Progenitor cell of endocrine pancreas (in vitro differentiated cells): ENCODE measurements at regions not wholly inside any gene's neighbourhood (a gene's known extent, or its start where the extent isn't known, plus 50 kb on each side); places are given as distances from the start of the nearest gene placed in this dataset.

ENCODE experiments used
- DNase-seq: peaks from one replicate; pipeline ENCODE4 v3.0.0; 2021; ENCODE audit warnings: low spot score; ENCODE audit not compliant: unreplicated experiment
- H3K27ac Mint-ChIP-seq: 2 replicates; pipeline ENCODE4 v1.8.0; 2021; ENCODE audit warnings: mild to moderate bottlenecking, moderate library complexity, mixed read lengths
- H3K27me3 Mint-ChIP-seq: 2 replicates; pipeline ENCODE4 v1.8.0; 2021; ENCODE audit warnings: mixed read lengths
- H3K36me3 Mint-ChIP-seq: 2 replicates; pipeline ENCODE4 v1.8.0; 2022; ENCODE audit warnings: mixed read lengths; ENCODE audit not compliant: insufficient read depth
- H3K4me1 Mint-ChIP-seq: 2 replicates; pipeline ENCODE4 v1.8.0; 2021; ENCODE audit warnings: low read depth, mixed read lengths
- H3K4me3 Mint-ChIP-seq: 2 replicates; pipeline ENCODE4 v1.8.0; 2021; ENCODE audit warnings: low read depth, mild to moderate bottlenecking, moderate library complexity, mixed read lengths
- H3K9me3 Mint-ChIP-seq: 2 replicates; pipeline ENCODE4 v1.8.0; 2021; ENCODE audit warnings: low read depth, mixed read lengths
- TF ChIP-seq, protein P1 (sequence below): fragments of 200-600 bp; sonication (generic); IDR thresholded peaks from one replicate; pipeline ENCODE4 v1.5.0; 2021; ENCODE audit warnings: antibody characterized with exemption, mild to moderate bottlenecking; ENCODE audit not compliant: unreplicated experiment

DNA sequence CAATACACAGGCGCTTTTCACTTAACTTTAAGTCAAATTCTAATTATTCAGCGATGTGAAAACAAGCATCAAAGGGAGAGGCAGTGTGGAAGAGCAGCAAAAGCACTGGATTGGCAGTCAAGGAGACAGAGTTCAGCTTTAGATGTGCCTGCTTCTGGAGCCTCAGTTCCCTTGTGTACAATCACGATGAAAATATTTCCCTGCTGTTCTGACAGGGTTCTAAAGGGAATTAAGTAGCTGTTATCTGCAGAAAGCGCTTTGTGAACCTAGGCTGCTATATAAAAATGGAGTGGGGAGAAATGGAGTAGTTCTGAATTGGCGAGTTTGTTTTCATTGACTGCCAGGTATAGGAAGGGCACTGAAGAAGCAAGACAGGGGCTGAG lies 237.8 kb upstream of the SP8 start:
- no peak for DNase-seq
- no peaks in the 10 kb centered on the region for H3K36me3 Mint-ChIP-seq
- H3K4me3 Mint-ChIP-seq, result no peak overlapping the region
- no peak overlapping the region for H3K27ac Mint-ChIP-seq
- H3K9me3 Mint-ChIP-seq, result no peaks in the 10 kb centered on the region
- TF ChIP-seq, protein P1, sequence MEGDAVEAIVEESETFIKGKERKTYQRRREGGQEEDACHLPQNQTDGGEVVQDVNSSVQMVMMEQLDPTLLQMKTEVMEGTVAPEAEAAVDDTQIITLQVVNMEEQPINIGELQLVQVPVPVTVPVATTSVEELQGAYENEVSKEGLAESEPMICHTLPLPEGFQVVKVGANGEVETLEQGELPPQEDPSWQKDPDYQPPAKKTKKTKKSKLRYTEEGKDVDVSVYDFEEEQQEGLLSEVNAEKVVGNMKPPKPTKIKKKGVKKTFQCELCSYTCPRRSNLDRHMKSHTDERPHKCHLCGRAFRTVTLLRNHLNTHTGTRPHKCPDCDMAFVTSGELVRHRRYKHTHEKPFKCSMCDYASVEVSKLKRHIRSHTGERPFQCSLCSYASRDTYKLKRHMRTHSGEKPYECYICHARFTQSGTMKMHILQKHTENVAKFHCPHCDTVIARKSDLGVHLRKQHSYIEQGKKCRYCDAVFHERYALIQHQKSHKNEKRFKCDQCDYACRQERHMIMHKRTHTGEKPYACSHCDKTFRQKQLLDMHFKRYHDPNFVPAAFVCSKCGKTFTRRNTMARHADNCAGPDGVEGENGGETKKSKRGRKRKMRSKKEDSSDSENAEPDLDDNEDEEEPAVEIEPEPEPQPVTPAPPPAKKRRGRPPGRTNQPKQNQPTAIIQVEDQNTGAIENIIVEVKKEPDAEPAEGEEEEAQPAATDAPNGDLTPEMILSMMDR, result no peak
- H3K4me1 Mint-ChIP-seq, result no peaks in the 10 kb centered on the region
- H3K27me3 Mint-ChIP-seq, result peaks cover 11% of the 10 kb centered on the region

DNA sequence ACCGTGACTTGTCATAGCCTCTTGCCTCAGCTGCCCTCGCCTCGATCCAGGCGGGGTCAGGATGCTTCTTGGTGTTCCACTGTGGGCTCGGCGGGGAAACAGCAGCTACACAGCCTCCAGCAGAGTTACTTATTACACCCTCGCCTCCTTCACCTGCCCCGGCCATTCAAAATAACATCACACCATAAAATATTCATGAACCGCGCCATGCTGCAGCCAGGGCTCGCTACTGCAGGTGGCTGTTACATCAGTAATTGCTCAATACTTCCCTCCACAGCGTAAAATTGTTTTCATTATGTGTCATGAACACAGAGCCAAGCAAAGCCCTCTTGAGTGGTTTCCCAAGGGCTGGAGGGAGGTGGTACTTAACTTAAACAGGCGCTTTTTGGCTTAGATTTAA lies 241.5 kb upstream of the SP8 start:
- no peak overlapping the region for H3K4me3 Mint-ChIP-seq
- TF ChIP-seq, protein P1, result no peak
- DNase-seq, result no peak
- peaks cover 14% of the 10 kb centered on the region for H3K27me3 Mint-ChIP-seq
- no peaks in the 10 kb centered on the region for H3K9me3 Mint-ChIP-seq
- no peak overlapping the region for H3K27ac Mint-ChIP-seq
- H3K36me3 Mint-ChIP-seq, result no peaks in the 10 kb centered on the region
- no peaks in the 10 kb centered on the region for H3K4me1 Mint-ChIP-seq

DNA sequence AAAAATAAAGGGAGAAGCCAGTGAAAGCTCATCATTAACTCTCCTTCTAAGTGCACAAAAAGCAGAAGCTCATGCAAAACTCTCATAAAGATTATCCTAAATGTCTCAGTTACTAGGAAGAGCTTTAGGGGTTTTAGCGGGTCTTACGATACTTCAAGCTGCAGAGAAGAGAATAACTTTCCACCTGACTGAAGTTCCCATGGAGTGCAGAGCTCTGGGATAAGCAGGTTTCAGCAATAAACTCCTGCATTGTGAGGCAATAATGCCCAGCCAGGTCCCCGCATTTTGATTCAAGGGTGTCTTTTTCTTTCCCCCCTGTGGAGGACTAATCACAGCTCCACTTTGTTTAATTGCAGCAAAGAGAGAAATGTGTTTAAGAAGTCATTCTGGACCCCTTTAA lies 241.9 kb upstream of the SP8 start:
- Mint-ChIP-seq H3K27ac (no peak overlapping the region), H3K27me3 (peaks cover 14% of the 10 kb centered on the region), H3K4me1 (no peaks in the 10 kb centered on the region), H3K9me3 (no peaks in the 10 kb centered on the region), H3K36me3 (no peaks in the 10 kb centered on the region), H3K4me3 (no peak overlapping the region)
- no peak for DNase-seq
- TF ChIP-seq, protein P1, result no peak

DNA sequence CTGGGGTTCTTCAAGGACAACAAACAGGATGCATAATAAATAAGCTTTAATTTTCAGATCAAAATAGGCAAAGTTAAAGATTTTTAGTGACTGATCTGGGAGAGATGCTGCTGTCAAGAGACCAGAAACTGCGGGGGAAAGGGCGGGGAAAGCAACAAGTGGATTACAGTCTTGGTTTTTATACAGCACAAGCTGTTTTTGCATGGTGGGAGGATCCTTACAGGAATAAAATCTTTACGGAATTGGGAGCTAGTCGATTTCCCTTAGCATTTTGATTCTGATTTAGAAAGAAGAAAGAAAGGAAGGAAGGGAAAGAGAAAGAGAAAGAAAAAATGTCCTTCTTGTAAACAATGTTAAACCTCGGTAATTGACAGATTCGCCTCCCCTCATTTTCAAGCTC lies 242.3 kb upstream of the SP8 start:
- no peaks in the 10 kb centered on the region for H3K4me1 Mint-ChIP-seq
- no peak overlapping the region for H3K4me3 Mint-ChIP-seq
- no peaks in the 10 kb centered on the region for H3K9me3 Mint-ChIP-seq

DNA sequence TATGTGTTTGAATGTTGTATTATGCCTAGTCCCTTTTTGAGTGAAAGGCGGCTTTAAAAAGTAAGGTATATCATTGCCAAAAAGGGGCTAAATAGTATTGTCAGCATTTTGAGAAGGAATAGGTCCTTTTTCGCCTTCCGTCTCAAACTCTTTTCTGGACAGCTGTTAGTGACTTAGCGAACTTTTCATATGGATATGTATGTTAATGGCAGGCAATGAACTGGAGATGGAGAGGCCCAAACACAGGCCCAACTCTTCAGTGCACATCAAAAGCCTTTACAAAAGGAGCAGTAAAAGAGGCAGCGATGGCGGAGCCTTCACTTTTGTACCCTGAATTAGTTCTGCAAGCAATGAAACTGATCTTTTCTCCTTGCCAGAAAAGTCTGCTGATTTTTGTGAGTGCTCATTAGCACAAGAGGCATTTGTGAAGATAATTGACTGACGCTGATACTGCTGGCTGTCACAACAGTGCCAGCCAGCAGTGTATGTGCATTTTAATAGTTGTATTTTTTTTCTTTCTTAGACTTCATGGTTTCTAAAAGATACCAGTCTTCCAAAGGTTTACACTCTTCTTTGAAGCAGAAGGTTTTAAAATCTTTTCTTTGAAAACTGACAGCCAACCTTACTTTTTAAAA lies 243.7 kb upstream of the SP8 start:
- H3K36me3 Mint-ChIP-seq, result no peaks in the 10 kb centered on the region
- peaks cover 10% of the 10 kb centered on the region for H3K27me3 Mint-ChIP-seq
- H3K4me3 Mint-ChIP-seq, result no peak overlapping the region
- H3K9me3 Mint-ChIP-seq, result peaks cover 2% of the 10 kb centered on the region
- TF ChIP-seq, protein P1, result no peak
- H3K4me1 Mint-ChIP-seq, result no peaks in the 10 kb centered on the region
- DNase-seq, result no peak
- no peak overlapping the region for H3K27ac Mint-ChIP-seq

More for the DNA sequence above, 242.3 kb upstream of the SP8 start:
- no peak for DNase-seq
- peaks cover 14% of the 10 kb centered on the region for H3K27me3 Mint-ChIP-seq
- TF ChIP-seq, protein P1, result no peak
- H3K36me3 Mint-ChIP-seq, result no peaks in the 10 kb centered on the region
- no peak overlapping the region for H3K27ac Mint-ChIP-seq
